GM19239 (cell line): ENCODE measurements at regions not wholly inside any gene's neighbourhood (a gene's known extent, or its start where the extent isn't known, plus 50 kb on each side); places are given as distances from the start of the nearest gene placed in this dataset.

Experiments
- DNase-seq: peaks from one replicate; pipeline ENCODE4 v3.0.0; 2011; ENCODE audit warnings: low spot score; ENCODE audit not compliant: insufficient read length
- FAIRE-seq: peaks from 2 replicates; lab custom pipeline; 2011; peaks lifted over from hg19 to GRCh38; lab: Jason Lieb, UNC

DNA sequence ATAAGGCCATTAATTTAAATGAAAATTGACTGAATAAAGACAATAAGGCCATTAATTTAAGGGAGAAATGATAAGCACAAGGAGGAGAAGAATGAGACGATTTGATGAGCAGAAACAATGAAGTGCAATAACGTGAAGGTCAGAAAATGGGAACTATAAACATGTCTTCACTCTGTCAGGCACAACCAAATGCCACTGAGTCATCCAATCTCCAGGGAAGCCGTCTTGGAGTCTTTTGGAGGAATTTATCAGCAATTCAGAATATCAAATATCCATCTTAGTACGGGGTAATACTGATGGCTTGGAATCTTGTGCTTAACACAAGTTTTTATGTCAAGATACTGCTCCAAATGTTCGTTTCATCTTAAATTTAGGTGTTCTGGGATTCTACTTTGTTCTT lies 159.9 kb downstream of the CAPZA3 start:
- no peak for FAIRE-seq
- no peak for DNase-seq

DNA sequence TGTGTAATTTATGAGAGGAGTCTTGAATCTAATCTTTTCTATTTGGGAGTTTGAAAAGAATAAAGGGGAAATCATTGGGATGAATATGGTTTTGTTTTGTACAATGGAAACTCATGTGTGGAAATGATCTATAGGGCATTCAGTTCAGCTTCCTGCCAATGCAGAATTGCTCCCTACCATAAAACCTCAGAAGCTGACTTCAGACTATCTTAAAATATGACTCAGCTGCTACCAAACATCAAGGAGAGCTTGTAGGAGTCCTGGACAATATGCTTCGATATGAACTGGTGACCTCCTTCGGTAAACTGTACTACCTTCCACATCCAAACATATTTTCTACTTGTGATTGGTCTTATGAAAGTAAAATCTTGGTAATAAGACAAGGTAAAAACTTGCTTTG lies 160.6 kb downstream of the CAPZA3 start:
- FAIRE-seq = no peak

DNA sequence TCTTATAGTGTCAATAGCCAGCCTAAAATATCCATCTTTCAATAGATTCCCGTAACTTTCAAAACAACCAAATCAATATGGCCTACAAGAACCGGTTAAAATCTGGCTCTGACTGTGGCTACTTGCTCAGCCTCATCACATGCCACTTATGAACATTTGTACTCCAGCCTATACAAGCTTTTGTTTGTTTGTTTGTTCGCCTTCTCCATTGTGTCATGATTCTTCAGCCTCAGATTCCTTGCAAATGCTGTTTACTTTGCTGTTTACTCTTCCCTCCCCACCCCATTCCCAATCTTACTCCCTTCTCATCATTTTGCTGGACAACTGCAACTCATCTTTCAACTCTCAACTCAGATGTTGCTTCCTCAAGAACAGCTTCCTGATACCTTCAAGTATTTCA lies 161.2 kb downstream of the CAPZA3 start:
- DNase-seq (no peak), FAIRE-seq (no peak)

More for the DNA sequence above, 160.6 kb downstream of the CAPZA3 start:
- DNase-seq = no peak

DNA sequence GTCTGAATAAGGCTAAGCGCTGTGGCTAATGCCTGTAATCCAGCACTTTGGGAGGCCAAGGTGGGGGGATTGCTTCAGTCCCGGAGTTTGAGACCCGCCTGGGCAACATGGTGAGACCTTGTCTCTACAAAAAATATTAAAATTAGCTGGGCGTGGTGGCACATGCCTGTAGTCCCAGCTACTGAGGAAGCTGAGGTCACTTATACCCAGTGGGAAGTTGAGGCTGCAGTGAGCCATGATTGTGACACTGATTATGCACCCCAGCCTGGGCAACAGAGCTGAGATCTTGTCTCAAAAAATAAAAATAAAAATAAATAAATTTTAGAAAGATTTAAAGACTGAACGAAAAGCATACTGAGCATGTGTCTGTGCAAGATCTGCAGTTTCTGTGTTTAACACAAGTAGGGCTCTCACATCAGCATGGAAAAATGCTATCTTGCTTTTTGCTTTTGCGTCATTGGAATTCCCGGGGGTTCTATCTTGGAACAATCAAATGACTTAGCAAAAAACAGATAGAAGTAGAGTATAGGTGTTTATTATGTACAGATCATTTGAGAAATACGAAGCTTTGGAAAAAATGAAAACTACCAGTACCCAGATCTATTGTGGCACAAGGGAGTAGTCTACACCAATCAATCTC lies 161.9 kb downstream of the CAPZA3 start:
- FAIRE-seq (no peak), DNase-seq (no peak)

DNA sequence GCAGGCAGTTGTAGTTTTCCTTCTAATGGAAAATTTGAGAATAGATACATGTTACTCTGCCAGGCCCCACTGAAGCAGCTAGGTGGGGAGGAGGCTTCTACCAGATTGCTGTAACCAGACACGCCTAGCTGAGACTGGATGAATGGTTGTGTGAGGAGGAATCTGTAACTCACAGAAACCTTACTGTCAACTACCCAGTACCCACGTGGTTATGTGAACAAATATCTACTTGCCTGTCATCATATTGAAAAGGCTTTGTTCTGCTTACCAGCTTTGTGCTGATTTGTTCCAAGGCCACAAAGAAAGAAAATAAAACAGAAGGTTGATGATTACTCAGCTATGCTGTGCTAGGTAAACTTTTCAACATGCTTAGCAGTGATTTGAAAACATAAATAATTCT lies 167.2 kb downstream of the CAPZA3 start:
- FAIRE-seq (no peak), DNase-seq (no peak)

DNA sequence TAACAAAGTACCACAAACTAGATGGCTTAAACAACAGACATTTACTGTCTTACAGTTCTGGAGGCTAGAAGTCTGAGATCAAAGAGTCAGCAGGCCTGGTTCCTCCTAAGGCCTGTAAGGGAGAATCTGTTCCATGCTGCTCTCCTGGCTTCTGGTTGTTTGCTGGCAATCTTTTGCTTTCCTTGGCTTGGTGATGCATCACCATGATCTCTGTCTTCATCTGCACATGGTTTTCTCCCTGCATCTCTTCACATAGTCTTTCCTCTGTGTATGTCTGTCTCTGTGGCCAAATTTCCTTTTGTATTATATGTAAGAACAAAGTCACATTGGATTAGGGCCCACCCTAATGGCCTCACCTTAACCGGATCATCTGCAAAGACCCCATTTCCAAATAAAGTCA lies 168.5 kb downstream of the CAPZA3 start:
- FAIRE-seq = no peak

DNA sequence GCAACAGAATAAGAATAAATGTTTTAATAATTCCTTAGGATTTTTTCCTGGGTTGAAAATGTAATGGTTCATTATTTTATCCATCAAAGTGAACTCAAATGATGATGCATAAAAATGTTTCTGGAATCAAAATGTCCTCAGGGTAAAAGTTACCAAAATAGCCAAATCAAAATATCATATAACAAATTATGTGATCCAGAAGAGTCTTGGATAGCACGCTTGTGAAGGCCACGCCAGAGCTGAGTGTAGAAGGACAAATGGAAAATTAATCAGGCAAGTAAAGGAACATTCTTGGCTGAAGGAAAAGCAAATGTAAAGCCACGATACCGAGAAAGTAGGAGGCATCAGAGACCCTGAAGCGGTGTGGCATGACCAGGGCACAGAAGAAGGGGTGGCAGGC lies 169.2 kb downstream of the CAPZA3 start:
- FAIRE-seq = no peak
- no peak for DNase-seq

More for the DNA sequence above, 168.5 kb downstream of the CAPZA3 start:
- no peak for DNase-seq

DNA sequence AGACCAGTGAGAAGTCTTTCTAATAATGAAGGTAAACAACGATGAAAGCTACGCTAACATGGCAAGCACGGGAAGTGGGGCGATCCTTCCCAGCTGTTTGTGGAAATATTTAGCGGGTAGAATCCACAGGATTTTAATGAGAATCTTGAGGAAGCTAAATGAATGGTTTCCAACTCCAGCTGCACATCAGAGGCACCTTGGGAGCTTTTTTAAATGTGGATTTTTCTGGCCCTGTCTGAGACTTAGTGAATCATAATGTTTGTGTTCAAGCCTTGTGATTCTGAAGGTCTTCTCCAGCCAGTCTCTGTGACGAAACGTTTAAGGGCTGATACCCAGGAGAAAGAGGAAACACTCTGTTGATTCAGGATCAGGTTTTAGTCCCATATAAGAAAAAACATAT lies 169.8 kb downstream of the CAPZA3 start:
- DNase-seq (no peak), FAIRE-seq (no peak)

DNA sequence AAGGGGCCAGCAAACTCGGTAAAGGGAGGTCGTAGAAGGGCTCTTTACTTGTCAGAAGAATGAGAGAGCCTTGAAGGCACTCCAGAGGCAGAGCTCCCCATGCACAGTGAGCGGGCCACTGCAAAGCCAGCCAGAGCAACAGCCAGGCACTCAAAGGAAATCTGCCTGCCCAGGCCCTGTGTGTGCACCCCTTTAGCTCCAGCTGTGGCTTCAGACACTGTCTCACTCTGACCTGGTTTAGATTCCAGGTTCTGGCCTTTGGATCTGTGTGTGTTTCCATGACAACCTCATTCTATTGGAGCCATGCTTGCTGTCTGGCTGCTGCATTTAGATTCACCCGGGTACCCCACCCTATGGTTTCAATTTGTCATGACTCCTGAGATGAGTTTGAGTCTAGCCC lies 170.3 kb downstream of the CAPZA3 start:
- DNase-seq (no peak), FAIRE-seq (no peak)

DNA sequence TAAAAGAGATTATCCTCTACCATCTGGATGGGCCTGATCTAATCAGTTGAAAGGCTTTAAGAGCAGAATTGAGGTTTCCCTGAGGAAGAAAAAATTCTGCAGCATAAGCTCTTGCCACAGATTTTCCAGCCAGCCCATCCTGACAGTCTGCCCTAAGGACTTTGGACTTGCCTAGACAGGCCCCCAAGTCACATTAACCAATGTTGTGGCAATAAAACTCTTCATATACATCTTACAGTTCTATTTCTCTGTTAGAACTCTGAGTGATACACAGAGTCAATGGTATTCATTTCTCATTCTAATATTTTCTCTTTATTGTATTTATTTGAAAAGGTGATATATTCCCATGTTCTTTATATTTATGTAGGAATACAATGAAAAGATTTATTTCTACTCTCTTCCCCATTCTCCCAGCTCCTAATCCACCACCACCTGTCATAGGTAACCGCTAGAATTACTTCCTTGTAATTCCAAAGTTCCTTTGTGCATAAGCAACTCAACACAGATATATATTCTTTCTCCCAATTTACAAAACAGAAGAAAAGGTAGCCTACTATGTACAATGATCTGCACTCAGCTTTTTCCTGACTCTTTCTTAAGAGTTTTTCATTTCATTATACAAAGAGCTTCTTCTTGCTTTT lies 182.1 kb downstream of the CAPZA3 start:
- DNase-seq = no peak
- no peak for FAIRE-seq

DNA sequence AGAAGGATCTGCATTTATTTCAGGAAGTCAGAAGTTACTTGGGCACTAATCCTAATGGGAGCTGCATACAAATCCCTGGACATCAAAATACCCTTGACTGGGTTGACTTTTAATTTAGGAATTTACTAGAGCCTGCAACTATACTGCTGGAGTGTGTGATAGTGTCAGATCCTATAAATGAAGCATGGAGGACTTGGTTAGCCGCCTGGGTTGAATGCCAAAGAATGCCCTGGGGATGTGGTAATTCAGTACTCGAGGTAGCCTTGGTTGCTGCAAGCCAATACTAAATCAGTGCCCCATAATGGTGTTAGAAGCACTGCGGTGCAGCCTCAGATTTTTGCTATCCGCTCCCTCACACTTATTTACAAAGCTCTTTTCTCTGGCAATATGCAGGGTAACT lies 184.9 kb downstream of the CAPZA3 start:
- no peak for FAIRE-seq
- DNase-seq = no peak

DNA sequence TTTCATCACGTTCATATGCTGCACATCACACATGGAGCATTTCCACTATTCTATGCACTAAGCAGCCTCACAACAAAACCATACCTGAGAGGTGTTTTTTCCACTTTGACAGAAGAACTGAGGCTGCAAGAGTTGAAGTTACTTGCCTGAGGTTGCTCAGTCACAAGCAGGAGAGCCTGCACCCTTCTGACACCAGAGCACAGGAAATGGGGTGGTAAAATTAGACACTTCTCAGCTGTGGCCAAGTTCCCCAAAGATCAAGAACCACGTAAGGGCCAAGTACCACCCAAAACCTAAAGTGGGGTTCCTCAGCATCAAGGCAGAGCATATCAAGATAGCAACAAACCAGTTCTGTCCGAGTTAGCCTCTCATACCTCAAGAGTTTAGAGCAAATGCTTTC lies 185.8 kb downstream of the CAPZA3 start:
- no peak for DNase-seq
- FAIRE-seq = no peak

DNA sequence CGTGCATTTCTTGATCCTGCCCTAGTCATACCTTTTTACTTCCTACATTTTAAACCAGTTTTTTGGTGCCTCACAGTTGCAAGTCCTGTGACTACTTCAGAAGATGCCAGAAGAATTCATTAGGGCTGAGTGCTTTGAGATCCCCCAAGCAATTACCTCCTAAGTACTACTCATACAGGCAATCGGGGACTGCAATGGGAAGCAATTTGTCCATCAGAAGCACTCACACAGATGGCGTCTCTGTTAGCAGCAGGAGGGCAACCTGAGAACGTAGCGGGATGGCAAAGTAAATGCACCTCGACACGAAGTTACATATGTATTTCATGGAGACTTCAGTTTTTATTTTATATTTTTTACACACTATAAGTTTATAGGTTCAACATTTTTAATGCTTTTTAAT lies 188.3 kb downstream of the CAPZA3 start:
- FAIRE-seq = no peak
- DNase-seq = no peak

DNA sequence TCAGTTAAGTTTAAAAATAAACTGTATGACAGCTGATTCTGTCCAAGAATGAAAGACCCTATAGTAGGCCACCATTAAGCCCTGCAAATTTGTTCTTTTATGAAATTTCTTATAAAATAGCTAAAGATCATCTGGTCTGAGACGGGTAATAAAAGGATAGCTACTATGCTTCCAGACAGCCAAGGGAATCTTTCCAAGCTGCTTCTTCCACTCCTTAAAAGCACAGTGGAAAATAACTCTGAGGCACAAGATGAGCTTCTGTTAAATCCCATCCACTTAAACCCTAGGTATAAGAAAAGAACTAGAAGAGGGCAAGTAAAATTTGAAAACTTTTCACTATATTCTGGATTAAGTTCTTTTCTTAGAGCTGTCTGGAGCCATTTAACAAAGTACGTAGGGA lies 194.3 kb downstream of the CAPZA3 start:
- DNase-seq (no peak), FAIRE-seq (no peak)

DNA sequence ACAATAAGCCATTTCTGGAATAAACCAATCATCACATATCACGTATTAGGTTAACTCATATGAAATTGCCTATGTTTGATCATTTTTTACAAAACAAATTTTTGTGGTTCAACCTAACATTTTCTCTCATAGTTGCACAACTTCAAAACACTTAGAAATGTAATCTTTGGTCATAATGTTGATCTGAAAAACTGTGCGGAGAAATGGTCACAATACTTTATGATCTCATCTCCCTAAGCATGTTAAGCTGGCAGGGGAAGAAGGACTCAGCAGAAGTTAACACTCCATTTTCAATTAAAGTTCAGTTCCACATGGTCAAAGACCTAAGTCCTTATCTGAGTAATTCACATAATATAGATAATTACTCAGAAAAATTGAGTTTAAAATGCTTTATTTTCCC lies 194.8 kb downstream of the CAPZA3 start:
- FAIRE-seq = no peak
- no peak for DNase-seq

DNA sequence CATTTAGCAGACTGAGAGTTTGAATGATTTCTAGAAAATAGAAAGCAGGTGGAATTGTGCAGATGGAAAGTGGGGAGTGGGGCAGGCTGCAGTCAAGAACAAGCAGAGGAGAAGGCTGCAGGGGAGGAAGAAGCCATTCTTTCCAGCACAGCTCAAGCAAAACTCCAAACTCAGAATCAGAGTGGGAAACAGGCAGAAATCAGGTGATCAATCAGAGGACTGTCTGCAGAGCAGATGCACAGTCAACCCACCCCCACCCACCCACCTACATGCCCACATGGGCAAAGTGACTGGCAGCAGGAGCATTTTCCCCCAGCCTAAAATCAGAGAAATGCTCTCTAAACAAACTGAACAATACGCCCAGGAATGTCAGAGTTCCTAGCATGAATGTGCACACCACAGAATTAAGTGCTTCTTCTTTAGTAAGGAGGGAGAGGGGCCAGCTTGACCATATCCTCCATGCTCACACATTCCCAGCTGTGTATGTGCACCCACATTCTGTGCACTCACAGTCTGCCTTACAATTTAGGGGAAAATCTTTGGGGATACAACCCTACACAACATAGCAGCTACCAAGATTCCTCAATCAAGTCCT lies 194.1 kb upstream of the PLEKHA5 start:
- no peak for DNase-seq
- FAIRE-seq = no peak

DNA sequence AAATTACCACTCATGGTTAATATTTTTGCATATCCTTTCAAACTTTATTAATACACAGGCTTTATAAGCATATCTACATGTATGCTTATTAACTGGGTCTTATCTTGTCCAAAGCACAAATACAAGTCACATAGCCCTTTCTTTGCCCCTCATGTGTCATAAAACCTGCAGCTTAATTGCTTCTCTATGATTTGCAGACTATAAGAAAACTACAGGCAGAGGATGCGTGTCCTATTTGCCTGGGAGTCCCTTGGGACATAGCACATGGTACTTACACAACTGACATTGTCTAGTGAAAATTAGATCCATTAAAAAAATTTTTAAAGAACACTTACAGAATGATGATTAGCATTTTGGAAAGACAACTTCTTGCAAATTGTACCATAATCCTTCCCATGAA lies 190.5 kb upstream of the PLEKHA5 start:
- FAIRE-seq = no peak

DNA sequence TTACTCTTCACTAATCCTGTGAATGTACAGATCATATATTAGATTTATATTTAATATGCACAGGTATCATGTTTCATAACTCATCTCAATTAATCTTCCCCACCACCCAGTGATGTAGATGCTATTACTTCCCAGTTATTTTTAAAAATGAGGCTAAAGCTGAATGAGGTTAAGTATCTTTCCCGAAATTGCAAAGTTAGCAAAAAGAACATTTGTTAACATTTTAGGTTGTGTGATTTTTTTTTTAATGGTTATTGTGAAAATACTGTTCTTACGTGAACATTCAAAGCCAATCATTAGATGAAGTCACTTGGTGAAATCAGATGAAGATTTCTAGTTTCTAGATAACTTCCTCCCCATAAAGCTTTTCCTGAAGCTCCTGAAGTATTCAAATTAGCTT lies 186.9 kb upstream of the PLEKHA5 start:
- no peak for FAIRE-seq
- no peak for DNase-seq

More for the DNA sequence above, 190.5 kb upstream of the PLEKHA5 start:
- no peak for DNase-seq

DNA sequence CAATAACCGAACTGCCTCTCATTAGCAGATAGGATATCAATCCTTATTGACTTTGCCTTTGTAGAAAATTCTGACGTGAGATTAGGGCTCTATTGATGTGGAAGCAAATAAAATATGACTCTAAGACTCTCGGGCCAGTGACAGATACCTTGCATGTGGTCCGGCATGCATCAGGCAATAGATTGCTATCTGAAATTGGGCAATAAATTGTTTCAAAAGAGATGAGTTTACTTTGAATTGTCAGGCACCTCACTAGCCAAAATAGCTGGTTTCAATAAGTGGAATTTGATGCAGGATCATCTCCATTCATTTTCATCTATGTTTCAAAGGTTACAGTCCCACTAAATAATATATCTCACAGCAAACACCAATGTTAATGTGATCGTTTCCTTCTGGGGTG lies 186.3 kb upstream of the PLEKHA5 start:
- FAIRE-seq = no peak

DNA sequence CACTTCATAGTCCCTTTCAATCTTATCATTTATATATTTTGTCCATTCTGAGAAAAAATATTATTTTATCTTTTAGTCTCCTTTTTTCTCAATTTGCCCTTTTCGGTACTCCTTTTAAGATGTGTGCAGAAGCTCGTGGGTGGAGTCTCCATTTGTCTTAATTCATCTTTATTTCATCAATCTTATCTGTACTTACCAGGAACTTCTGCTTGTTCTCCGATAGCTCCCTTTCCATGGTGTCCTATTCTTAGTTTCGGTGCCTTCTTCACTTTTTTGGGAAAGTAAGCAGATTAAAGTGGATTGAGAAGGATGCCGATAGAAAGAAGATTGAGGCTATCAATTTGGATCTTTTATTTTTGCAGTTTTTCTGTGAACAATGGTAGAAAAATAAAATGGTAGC lies 183.4 kb upstream of the PLEKHA5 start:
- no peak for DNase-seq
- no peak for FAIRE-seq

More for the DNA sequence above, 186.3 kb upstream of the PLEKHA5 start:
- no peak for DNase-seq

DNA sequence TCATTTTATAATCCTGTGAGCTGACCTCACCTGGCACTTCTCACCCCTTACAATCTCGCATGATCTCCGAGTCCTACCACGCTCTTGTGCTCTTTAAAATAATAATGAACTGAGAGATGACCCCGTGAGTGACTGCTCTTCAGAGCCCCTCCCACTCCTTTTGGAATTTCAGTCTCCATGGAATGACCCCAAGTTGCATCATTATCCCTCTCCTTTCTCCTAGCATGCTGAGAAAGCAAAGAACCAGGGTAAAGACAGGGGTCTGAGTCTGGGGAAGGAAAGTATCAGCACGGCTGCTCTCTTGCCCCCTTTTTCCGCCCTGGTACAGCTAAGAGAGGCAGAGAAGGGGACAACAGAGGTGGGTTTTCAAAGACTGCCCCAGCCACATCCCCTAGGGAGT lies 178.3 kb upstream of the PLEKHA5 start:
- DNase-seq = no peak

DNA sequence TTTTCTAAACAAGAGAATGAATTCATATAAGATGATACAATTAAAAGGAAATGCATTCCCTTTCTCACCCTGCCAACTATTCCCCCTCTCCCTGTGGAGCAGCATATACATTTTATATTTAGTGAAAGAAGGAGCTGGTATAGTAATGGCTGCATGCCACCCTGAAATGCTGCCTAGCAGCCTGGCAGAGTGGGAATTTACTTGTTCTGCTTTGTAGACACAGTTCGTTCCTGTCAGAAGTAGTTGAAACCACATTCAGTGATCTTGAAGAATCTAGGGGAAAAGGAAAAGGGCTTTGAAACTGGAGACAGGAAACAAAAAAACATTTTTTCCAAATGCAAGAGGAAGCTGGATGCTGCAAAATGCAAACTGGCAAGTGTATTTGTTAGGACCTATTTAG lies 176.0 kb upstream of the PLEKHA5 start:
- FAIRE-seq = no peak
- DNase-seq = no peak

More for the DNA sequence above, 178.3 kb upstream of the PLEKHA5 start:
- FAIRE-seq = no peak
